ENCODE measurements at regions not wholly inside any gene's neighbourhood (a gene's known extent, or its start where the extent isn't known, plus 50 kb on each side); places are given as distances from the start of the nearest gene placed in this dataset.
A peak's percentile ranks its signal among the peaks of the same experiment; 100 is the strongest.

- Histone ChIP-seq H3K4me3 (ENCODE audit: low read depth, low read length) (no peak overlapping the region), H3K27me3 (ENCODE audit: control insufficient read depth, insufficient read depth, low read length) (no peaks in the 10 kb centered on the region), H3K36me3 (ENCODE audit: control insufficient read depth, insufficient read depth, low read length) (no peaks in the 10 kb centered on the region)
- DNase-seq (ENCODE audit: low read depth) (peak; percentile 77), FAIRE-seq (no peak)
- no peak for TF ChIP-seq CTCF (IDR thresholded peaks at IDR 0.05; ENCODE audit: insufficient read depth, low read length, severe bottlenecking)
Observed at GRCh38 chr20:55116598-55116997, 641.2 kb downstream of the DOK5 start.

- TF ChIP-seq CTCF (IDR thresholded peaks at IDR 0.05; ENCODE audit: insufficient read depth, low read length, severe bottlenecking), result no peak
- Histone ChIP-seq H3K4me3 (ENCODE audit: low read depth, low read length) (no peak overlapping the region), H3K36me3 (ENCODE audit: control insufficient read depth, insufficient read depth, low read length) (no peaks in the 10 kb centered on the region), H3K27me3 (ENCODE audit: control insufficient read depth, insufficient read depth, low read length) (no peaks in the 10 kb centered on the region)
- DNase-seq (ENCODE audit: low read depth) (no peak), FAIRE-seq (no peak)
Observed at GRCh38 chr20:55103188-55103587, 627.8 kb downstream of the DOK5 start.

DNA sequence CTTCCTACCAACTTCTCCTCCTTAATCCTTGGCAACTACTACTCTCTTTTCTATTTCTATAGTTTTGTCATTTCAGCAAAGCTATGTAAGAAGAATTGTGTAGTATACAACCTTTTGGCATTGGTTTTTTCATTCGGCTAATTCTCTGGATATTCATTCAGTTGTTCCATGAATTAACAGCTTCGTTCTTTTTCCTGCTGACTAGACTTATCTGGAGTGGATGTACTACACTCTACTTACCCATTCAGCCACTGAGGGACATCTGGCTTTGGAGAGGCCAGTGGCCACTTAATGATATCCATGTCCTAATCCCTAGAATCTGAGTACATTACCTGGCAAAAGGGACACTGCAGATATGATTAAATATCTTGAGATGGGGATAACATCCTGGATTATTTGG lies 623.9 kb downstream of the DOK5 start:
- no peak overlapping the region for H3K4me3 ChIP-seq (ENCODE audit: low read depth, low read length)
- H3K27me3 ChIP-seq (ENCODE audit: control insufficient read depth, insufficient read depth, low read length), result no peaks in the 10 kb centered on the region
- no peak for FAIRE-seq
- no peaks in the 10 kb centered on the region for H3K36me3 ChIP-seq (ENCODE audit: control insufficient read depth, insufficient read depth, low read length)
- no peak for DNase-seq (ENCODE audit: low read depth)
- no peak for TF ChIP-seq CTCF (IDR thresholded peaks at IDR 0.05; ENCODE audit: insufficient read depth, low read length, severe bottlenecking)

DNA sequence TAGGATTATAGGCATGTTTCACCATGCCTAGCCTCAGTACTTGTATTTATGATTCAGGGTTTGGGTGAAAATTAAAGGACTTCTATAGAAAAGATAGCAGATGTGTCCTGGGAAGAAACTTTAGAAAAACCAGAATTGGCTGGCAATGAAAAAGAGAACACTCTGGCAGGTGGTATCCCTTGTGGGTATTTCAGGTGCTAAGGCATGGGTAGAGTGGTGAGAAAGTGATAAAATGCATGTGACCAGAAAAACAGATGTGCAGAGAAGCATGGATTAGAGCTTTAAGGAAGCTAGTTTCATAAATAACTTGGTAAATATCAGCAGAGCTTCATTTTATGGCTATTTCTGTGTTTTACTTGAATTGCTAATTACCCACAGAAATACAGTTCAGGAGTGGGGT lies 622.2 kb downstream of the DOK5 start:
- Histone ChIP-seq H3K36me3 (ENCODE audit: control insufficient read depth, insufficient read depth, low read length) (no peaks in the 10 kb centered on the region), H3K27me3 (ENCODE audit: control insufficient read depth, insufficient read depth, low read length) (no peaks in the 10 kb centered on the region), H3K4me3 (ENCODE audit: low read depth, low read length) (no peak overlapping the region)
- no peak for TF ChIP-seq CTCF (IDR thresholded peaks at IDR 0.05; ENCODE audit: insufficient read depth, low read length, severe bottlenecking)
- FAIRE-seq (no peak), DNase-seq (ENCODE audit: low read depth) (no peak)

- Histone ChIP-seq H3K27me3 (ENCODE audit: control insufficient read depth, insufficient read depth, low read length) (no peaks in the 10 kb centered on the region), H3K4me3 (ENCODE audit: low read depth, low read length) (no peak overlapping the region), H3K36me3 (ENCODE audit: control insufficient read depth, insufficient read depth, low read length) (no peaks in the 10 kb centered on the region)
- TF ChIP-seq CTCF (IDR thresholded peaks at IDR 0.05; ENCODE audit: insufficient read depth, low read length, severe bottlenecking), result no peak
- DNase-seq (ENCODE audit: low read depth), result no peak
- FAIRE-seq, result no peak
Observed at GRCh38 chr20:55095745-55096400, 620.5 kb downstream of the DOK5 start.

- H3K4me3 ChIP-seq (ENCODE audit: low read depth, low read length), result no peak overlapping the region
- FAIRE-seq (peak; percentile 13), DNase-seq (ENCODE audit: low read depth) (no peak)
- no peak for TF ChIP-seq CTCF (IDR thresholded peaks at IDR 0.05; ENCODE audit: insufficient read depth, low read length, severe bottlenecking)
- H3K27me3 ChIP-seq (ENCODE audit: control insufficient read depth, insufficient read depth, low read length), result no peaks in the 10 kb centered on the region
- H3K36me3 ChIP-seq (ENCODE audit: control insufficient read depth, insufficient read depth, low read length), result no peaks in the 10 kb centered on the region
Observed at GRCh38 chr20:55094353-55094861, 619.0 kb downstream of the DOK5 start.

All from bronchial epithelial cell (primary cell).